ENCODE measurements at regions not wholly inside any gene's neighbourhood (a gene's known extent, or its start where the extent isn't known, plus 50 kb on each side); places are given as distances from the start of the nearest gene placed in this dataset.

- DNase-seq (ENCODE audit: low read depth) = no peak
Measured at GRCh38 chr20:9981829-9982228, 53.0 kb upstream of the ANKEF1 start.

- no peak for DNase-seq (ENCODE audit: low read depth)
Measured at GRCh38 chr20:9978397-9979004, 56.3 kb upstream of the ANKEF1 start.

- no peak for DNase-seq (ENCODE audit: low read depth)
Measured at GRCh38 chr20:9977629-9978028, 57.2 kb upstream of the ANKEF1 start.

- no peak for DNase-seq (ENCODE audit: low read depth)
Measured at GRCh38 chr20:9974324-9974723, 60.5 kb upstream of the ANKEF1 start.

- no peak for DNase-seq (ENCODE audit: low read depth)
Measured at GRCh38 chr20:9971746-9972145, 63.0 kb upstream of the ANKEF1 start.

- DNase-seq (ENCODE audit: low read depth) = no peak
Measured at GRCh38 chr20:9969626-9970025, 65.2 kb upstream of the ANKEF1 start.

GRCh38 chr20:9968015-9968414, 66.8 kb upstream of the ANKEF1 start:
- DNase-seq (ENCODE audit: low read depth) = no peak

GRCh38 chr20:9966966-9967365, 67.8 kb upstream of the ANKEF1 start:
- DNase-seq (ENCODE audit: low read depth) = no peak

- no peak for DNase-seq (ENCODE audit: low read depth)
Measured at GRCh38 chr20:9963029-9963428, 71.8 kb upstream of the ANKEF1 start.

- DNase-seq (ENCODE audit: low read depth) = no peak
Measured at GRCh38 chr20:9958693-9959092, 76.1 kb upstream of the ANKEF1 start.

- no peak for DNase-seq (ENCODE audit: low read depth)
Measured at GRCh38 chr20:9955646-9956045, 79.1 kb upstream of the ANKEF1 start.

GRCh38 chr20:9949563-9949962, 85.2 kb upstream of the ANKEF1 start:
- DNase-seq (ENCODE audit: low read depth) = no peak

GRCh38 chr20:9945408-9945807, 89.4 kb upstream of the ANKEF1 start:
- DNase-seq (ENCODE audit: low read depth) = no peak

GRCh38 chr20:9942736-9943135, 92.1 kb upstream of the ANKEF1 start:
- DNase-seq (ENCODE audit: low read depth) = no peak

- no peak for DNase-seq (ENCODE audit: low read depth)
Measured at GRCh38 chr20:9940329-9940728, 94.5 kb upstream of the ANKEF1 start.

GRCh38 chr20:9939231-9939630, 95.6 kb upstream of the ANKEF1 start:
- DNase-seq (ENCODE audit: low read depth) = no peak

- DNase-seq (ENCODE audit: low read depth) = no peak
Measured at GRCh38 chr20:9935285-9935684, 96.4 kb upstream of the PAK5 start.

GRCh38 chr20:9930142-9930541, 91.3 kb upstream of the PAK5 start:
- DNase-seq (ENCODE audit: low read depth) = no peak

GRCh38 chr20:9928955-9929354, 90.1 kb upstream of the PAK5 start:
- DNase-seq (ENCODE audit: low read depth) = no peak

GRCh38 chr20:9928281-9928737, 89.4 kb upstream of the PAK5 start:
- DNase-seq (ENCODE audit: low read depth) = no peak

GRCh38 chr20:9927224-9927623, 88.3 kb upstream of the PAK5 start:
- no peak for DNase-seq (ENCODE audit: low read depth)

- DNase-seq (ENCODE audit: low read depth) = no peak
Measured at GRCh38 chr20:9926476-9926875, 87.6 kb upstream of the PAK5 start.

- no peak for DNase-seq (ENCODE audit: low read depth)
Measured at GRCh38 chr20:9926007-9926406, 87.1 kb upstream of the PAK5 start.

- no peak for DNase-seq (ENCODE audit: low read depth)
Measured at GRCh38 chr20:9923648-9924047, 84.8 kb upstream of the PAK5 start.

- DNase-seq (ENCODE audit: low read depth) = no peak
Measured at GRCh38 chr20:9920866-9921265, 82.0 kb upstream of the PAK5 start.

Data from stimulated activated CD8-positive, alpha-beta memory T cell treated with anti-CD3 and anti-CD28 coated beads, Interleukin-4, amount 100 ng/mL, for 24 hours (primary cell).